SIG-M5 treated with dmso at 0.1 percent for 504 hours (cell line): ENCODE measurements at regions not wholly inside any gene's neighbourhood (a gene's known extent, or its start where the extent isn't known, plus 50 kb on each side); places are given as distances from the start of the nearest gene placed in this dataset.

Experiments
- DNase-seq: peaks from one replicate; lab custom pipeline; 2025; ENCODE audit not compliant: unreplicated experiment; lab: John Stamatoyannopoulos, UW

GRCh38 chr7:68984306-68984705 lies 614.0 kb upstream of the AUTS2 start:
- DNase-seq, result no peak

- DNase-seq, result no peak
These were observed 603.4 kb upstream of the AUTS2 start for GRCh38 chr7:68994841-68995240.

GRCh38 chr7:68998136-68998535 lies 600.1 kb upstream of the AUTS2 start:
- no peak for DNase-seq

GRCh38 chr7:69002416-69002815 lies 595.9 kb upstream of the AUTS2 start:
- no peak for DNase-seq

- DNase-seq, result no peak
These were observed 586.1 kb upstream of the AUTS2 start for GRCh38 chr7:69012149-69012548.

GRCh38 chr7:69017208-69017607 lies 581.1 kb upstream of the AUTS2 start:
- no peak for DNase-seq

- DNase-seq, result no peak
These were observed 580.1 kb upstream of the AUTS2 start for GRCh38 chr7:69018200-69018599.

- no peak for DNase-seq
These were observed 578.8 kb upstream of the AUTS2 start for GRCh38 chr7:69019437-69019836.

- no peak for DNase-seq
These were observed 577.7 kb upstream of the AUTS2 start for GRCh38 chr7:69020536-69020935.

GRCh38 chr7:69025249-69025648 lies 573.0 kb upstream of the AUTS2 start:
- DNase-seq, result no peak

- DNase-seq, result no peak
These were observed 565.4 kb upstream of the AUTS2 start for GRCh38 chr7:69032848-69033247.

GRCh38 chr7:69035826-69036225 lies 562.4 kb upstream of the AUTS2 start:
- DNase-seq, result no peak

- no peak for DNase-seq
These were observed 562.0 kb upstream of the AUTS2 start for GRCh38 chr7:69036301-69036700.

GRCh38 chr7:69038915-69039314 lies 559.4 kb upstream of the AUTS2 start:
- no peak for DNase-seq

- DNase-seq, result no peak
These were observed 556.1 kb upstream of the AUTS2 start for GRCh38 chr7:69042138-69042537.

- DNase-seq, result no peak
These were observed 551.0 kb upstream of the AUTS2 start for GRCh38 chr7:69047151-69047754.

GRCh38 chr7:69049326-69049725 lies 548.9 kb upstream of the AUTS2 start:
- no peak for DNase-seq

- no peak for DNase-seq
These were observed 545.8 kb upstream of the AUTS2 start for GRCh38 chr7:69052447-69052846.

GRCh38 chr7:69060516-69060915 lies 537.8 kb upstream of the AUTS2 start:
- no peak for DNase-seq

GRCh38 chr7:69062020-69062765 lies 536.1 kb upstream of the AUTS2 start:
- no peak for DNase-seq

GRCh38 chr7:69067397-69067796 lies 530.9 kb upstream of the AUTS2 start:
- DNase-seq, result peak; percentile 39

- no peak for DNase-seq
These were observed 527.8 kb upstream of the AUTS2 start for GRCh38 chr7:69070476-69070875.

- DNase-seq, result no peak
These were observed 521.7 kb upstream of the AUTS2 start for GRCh38 chr7:69076566-69076965.
